ENCODE measurements at regions not wholly inside any gene's neighbourhood (a gene's known extent, or its start where the extent isn't known, plus 50 kb on each side); places are given as distances from the start of the nearest gene placed in this dataset.
"Not testable (repeated sequence)": the region's sequence is repeated elsewhere in the genome, so short reads cannot be mapped to it uniquely, and the experiment has no call there.

- not testable (repeated sequence) for DNase-seq (ENCODE audit: low spot score)
Measured at GRCh38 chr15:20003471-20003870, 538.1 kb downstream of the GOLGA6L6 start.

DNA sequence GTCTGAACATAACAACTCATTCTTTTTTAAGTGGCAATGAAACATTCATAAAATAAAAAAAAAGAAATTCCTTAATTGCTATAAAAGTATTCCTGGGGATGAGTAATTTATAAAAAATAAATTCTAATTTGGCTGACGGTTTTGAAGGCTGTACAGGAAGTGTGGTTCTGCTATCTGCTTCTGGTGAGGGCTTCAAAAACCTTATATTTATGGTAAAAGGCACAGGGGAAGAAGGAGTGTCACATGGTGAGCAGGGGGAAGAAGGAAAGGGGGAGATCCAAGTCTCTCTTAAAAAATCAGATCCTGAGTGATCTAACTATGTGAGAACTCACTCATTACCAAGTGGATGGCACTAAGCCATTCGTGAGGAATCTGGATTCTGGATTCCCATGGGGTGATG lies 539.0 kb downstream of the GOLGA6L6 start:
- not testable (repeated sequence) for DNase-seq (ENCODE audit: low spot score)

- not testable (repeated sequence) for DNase-seq (ENCODE audit: low spot score)
Measured at GRCh38 chr15:19996574-19997194, 544.9 kb downstream of the GOLGA6L6 start.

- not testable (repeated sequence) for DNase-seq (ENCODE audit: low spot score)
Measured at GRCh38 chr15:19995296-19995695, 546.3 kb downstream of the GOLGA6L6 start.

DNA sequence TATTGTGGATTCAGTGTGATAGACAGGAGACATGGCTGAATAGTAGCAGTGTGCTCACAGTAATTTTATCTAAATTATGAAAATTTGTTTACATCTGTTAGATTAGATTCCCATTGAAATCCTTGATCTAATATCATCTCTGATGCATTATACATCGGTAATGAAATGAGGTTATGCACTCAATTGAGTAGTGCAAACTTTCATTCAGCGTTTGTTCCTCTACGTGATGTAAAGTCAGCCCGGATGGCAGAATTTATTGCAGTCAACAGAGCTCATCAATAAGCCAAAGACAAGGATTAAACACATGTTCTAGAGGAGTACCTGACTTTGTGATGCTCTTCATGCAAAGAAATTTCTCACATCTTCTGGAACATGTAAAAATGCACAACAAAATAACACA lies 549.2 kb downstream of the GOLGA6L6 start:
- no peak for DNase-seq (ENCODE audit: low spot score)

GRCh38 chr15:19988094-19988660 lies 553.4 kb downstream of the GOLGA6L6 start:
- DNase-seq (ENCODE audit: low spot score): no peak

DNA sequence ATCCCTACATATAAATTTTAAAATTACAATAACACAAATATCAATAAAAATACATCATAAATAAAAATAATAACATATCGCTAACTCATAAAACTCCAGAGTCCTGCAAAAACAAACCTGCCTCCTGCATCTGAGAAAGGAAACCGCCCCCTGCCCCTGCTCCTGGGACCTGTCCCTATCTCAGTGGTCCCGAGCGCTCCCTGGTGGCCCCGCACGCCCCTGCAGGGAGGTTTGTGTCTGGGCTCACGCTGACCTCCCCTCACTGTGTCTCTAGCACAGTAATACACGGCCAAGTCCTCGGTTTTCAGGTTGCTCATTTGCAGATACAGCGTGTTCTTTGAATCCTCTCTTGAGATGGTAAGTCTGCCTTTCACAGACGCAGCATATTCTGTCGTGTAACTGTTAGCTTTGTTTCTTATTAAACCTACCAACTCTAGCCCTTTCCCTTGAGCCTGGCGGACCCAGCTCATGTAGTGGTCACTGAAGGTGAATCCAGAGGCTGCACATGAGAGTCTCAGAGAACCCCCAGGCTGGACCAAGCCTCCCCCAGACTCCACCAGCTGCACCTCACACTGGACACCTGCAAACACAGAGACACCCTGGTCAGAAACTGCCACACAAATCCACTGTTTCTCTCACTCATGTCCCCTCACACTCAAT lies 554.1 kb downstream of the GOLGA6L6 start:
- DNase-seq (ENCODE audit: low spot score): no peak

DNA sequence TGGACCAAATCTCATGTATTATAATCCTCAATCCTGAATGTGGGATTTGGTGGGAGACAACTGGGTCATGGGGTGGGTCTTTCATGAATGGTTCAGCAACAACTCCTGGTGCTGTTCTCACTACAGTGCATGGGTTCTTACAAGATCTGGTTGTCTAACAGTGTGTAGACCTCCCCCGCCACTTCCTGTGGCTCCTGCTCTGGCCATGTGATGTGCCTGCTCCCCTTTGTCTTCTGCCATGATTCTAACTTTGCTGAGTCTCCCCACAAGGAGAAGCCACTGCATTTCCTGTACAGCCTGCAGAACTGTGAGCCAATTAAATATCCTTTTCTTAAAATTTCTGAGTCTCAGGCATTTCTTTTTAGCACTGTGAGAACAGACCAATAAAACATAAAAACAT lies 557.5 kb downstream of the GOLGA6L6 start:
- no peak for DNase-seq (ENCODE audit: low spot score)

DNA sequence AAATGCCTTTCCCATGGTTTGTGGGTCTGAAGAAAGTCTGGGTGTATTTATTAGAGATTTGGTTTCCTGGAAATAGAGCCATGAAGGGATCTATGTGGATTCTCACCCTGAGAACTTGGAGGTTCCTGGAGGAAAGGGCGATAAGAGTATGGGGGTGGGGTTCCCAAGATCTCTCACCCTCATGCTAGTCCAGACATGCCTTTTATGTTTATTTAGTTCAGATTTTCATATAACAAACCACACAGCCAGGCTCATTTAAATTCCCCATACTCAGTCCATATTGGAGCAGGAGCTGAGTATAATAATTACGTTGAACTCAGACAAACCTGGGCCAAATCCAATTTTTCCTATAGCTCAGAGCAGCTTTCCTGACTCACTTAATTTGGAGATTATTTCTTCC lies 566.6 kb downstream of the GOLGA6L6 start:
- DNase-seq (ENCODE audit: low spot score): no peak

DNA sequence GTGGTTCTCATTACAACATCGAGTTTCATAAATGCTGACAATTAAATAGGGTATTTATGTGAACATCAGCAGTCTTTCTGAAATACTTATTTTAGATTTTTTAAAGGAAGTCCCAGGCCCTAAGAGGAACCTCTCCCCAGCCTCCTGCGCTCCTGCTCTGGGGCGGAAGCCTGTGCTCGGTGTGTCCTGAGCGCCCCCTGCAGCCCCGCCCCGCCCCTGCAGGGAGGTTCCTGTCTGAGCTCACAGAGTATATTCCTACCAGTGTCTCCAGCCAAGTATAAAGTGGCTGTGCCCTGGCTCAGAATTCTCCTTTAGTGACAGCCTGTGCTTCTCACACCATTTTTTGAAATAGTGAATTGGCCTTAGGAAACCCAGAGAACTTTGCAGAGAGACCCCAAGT lies 567.9 kb downstream of the GOLGA6L6 start:
- DNase-seq (ENCODE audit: low spot score): no peak

DNA sequence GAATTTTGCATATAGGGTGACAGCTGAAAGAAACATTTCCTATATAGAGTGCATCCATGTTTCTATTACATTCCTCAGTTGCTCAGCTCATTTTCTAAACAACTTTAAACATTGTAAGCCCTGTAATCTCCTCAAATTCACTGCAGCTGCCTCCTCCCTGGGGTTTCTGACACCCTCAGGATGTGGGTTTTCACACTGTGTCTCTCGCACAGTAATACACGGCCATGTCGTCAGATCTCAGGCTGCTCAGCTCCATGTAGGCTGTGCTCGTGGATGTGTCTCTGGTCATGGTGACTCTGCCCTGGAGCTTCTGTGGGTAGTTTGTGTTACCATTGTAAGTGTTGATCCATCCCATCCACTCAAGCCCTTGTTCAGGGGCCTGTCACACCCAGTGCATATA lies 569.0 kb downstream of the GOLGA6L6 start:
- not testable (repeated sequence) for DNase-seq (ENCODE audit: low spot score)

- not testable (repeated sequence) for DNase-seq (ENCODE audit: low spot score)
Measured at GRCh38 chr15:19965574-19965973, 576.0 kb downstream of the GOLGA6L6 start.

GRCh38 chr15:19964480-19964879 lies 577.1 kb downstream of the GOLGA6L6 start:
- DNase-seq (ENCODE audit: low spot score): not testable (repeated sequence)

- DNase-seq (ENCODE audit: low spot score): no peak
Measured at GRCh38 chr15:19956124-19956796, 585.3 kb downstream of the GOLGA6L6 start.

DNA sequence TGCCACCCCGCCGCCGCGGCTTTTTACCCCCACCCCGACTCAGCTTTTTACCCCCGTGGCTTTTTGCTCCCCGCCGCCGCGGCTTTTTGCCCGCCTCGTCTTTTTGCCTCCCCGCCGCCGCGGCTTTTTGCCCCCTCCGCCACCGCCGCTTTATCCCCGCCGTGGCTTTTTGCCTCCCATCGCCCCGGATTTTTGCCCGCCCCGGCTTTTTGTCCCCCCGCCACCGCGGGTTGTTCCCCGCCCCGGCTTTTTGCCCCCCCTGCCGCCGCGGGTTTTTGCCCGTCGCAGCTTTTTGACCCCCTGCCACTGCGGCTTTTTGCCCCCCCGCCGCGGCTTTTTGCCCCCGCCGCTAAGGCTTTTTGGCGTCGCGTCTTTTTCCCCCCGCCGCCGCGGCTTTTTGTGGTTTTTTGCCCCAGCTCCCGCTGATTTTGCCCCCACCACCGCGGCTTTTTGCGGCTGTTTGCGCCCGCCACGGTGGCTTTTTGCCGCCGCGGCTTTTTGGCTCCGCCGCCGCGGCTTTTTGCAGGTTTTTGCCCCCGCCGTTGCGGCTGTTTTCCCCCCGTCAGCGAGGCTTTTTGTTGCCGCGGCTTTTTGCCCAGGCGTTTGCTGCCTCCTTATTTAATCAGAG lies 597.2 kb downstream of the GOLGA6L6 start:
- no peak for DNase-seq (ENCODE audit: low spot score)

GRCh38 chr15:19943515-19943914 lies 598.1 kb downstream of the GOLGA6L6 start:
- no peak for DNase-seq (ENCODE audit: low spot score)

DNA sequence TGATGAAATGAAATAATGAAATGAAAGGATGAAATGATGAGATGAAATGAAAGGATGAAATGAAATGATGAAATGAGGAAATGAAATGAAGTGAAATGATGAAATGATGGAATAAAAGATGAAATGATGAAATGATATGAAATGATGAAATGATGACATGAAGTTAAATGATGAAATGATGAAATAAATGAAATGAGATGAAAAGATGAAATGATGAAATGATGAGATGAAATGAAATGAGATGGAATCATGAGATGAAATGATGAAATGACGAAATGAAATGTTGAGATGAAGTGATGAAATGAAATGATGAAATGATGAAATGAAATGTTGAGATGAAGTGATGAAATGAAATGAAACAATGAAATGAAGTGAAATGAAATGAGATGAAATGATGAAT lies 638.3 kb downstream of the GOLGA6L6 start:
- not testable (repeated sequence) for DNase-seq (ENCODE audit: low spot score)

GRCh38 chr15:19902388-19902787 lies 639.2 kb downstream of the GOLGA6L6 start:
- DNase-seq (ENCODE audit: low spot score): not testable (repeated sequence)

- DNase-seq (ENCODE audit: low spot score): not testable (repeated sequence)
Measured at GRCh38 chr15:19901414-19901813, 640.2 kb downstream of the GOLGA6L6 start.

DNA sequence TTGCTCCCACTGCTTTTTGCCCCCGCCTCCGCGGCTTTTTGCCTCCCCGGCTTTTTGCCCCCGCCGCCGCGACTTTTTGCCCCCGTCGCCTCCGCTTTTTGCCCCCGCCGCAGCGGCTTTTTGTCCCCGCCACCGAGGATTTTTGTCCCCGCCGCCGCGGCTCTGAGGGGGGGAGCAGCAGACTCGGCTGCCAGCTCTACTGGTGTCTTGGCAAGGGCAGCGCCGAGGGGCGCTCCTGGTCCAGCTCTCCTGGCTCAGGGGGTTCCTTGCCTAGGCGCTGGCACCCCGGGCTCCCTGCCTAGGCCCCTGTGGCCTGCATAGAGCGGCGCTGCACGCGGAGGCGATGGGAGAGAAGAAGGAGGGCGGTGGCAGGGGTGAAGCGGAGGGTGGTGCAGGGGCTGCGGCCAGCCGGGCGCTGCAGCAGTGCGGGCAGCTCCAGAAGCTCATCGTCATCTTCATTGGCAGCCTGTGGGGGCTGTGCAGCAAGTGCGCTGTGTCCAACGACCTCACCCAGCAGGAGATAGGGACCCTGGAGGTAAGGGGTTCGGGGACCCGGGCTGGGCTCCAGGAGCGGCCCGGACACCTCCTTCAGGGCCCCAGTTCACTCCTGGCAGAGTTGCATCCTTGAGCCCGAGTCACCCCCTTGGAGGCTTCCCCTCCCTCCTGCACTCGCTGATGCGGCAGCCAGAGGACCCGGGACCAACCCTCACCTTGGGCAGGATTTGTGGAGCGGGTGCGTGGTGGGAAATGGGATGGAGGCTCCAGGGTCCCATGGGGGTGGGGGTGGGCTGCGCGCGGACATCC lies 642.4 kb downstream of the GOLGA6L6 start:
- DNase-seq (ENCODE audit: low spot score): no peak

DNA sequence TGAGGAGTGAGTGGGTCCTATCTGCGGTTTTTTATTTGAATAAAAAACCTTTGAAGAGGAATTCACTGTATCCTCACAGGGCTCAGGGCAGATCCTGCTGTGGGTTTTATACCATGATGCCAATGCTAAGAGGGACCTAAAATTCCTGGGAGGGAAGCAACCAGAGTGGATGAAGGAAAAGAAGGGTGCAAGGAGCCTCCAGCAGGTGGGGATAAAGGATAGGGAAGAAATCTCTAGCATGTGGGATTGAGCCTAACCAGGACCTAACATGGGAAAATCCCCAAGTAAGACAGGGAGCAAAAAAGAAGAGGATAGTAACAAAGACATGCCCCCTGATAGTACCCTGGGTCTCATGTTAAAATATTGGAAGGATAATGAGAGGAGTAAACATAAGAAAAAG lies 652.8 kb downstream of the GOLGA6L6 start:
- DNase-seq (ENCODE audit: low spot score): not testable (repeated sequence)
